WTC11 (cell line): ENCODE measurements at regions not wholly inside any gene's neighbourhood (a gene's known extent, or its start where the extent isn't known, plus 50 kb on each side); places are given as distances from the start of the nearest gene placed in this dataset.
A peak's percentile ranks its signal among the peaks of the same experiment; 100 is the strongest.

Experiments
- ATAC-seq: fragments of 200-7000 bp; cut with Tn5 transposase; 2 replicates; pipeline ENCODE4 v1.10.0; 2021; ENCODE audit warnings: mild to moderate bottlenecking, moderate library complexity
- CTCF ChIA-PET: fragments of 300-600 bp; sonication (Branson Sonifier 250); formaldehyde crosslinking; loops from one replicate; lab custom pipeline; 2021; ENCODE audit warnings: antibody characterized with exemption; lab: Charles Lee
- POLR2A ChIA-PET: fragments of 350-600 bp; sonication (Branson Sonifier 250); formaldehyde crosslinking; loops from one replicate; lab custom pipeline; 2021; ENCODE audit warnings: antibody characterized with exemption; lab: Charles Lee
- DNase-seq: peaks from one replicate; pipeline ENCODE4 v3.0.0; 2021; ENCODE audit warnings: low spot score
- H3K27ac Mint-ChIP-seq: 2 replicates; pipeline ENCODE4 v1.8.0; 2021; ENCODE audit warnings: mixed read lengths
- H3K27me3 Mint-ChIP-seq: 2 replicates; pipeline ENCODE4 v1.8.0; 2021; ENCODE audit warnings: low read depth, mild to moderate bottlenecking, moderate library complexity, mixed read lengths
- H3K36me3 Mint-ChIP-seq: 2 replicates; pipeline ENCODE4 v1.8.0; 2021; ENCODE audit warnings: mixed read lengths
- H3K4me1 Mint-ChIP-seq: 2 replicates; pipeline ENCODE4 v1.8.0; 2022; ENCODE audit warnings: mixed read lengths
- H3K4me3 Mint-ChIP-seq: 2 replicates; pipeline ENCODE4 v1.8.0; 2021; ENCODE audit warnings: mild to moderate bottlenecking, moderate library complexity, mixed read lengths
- H3K9me3 Mint-ChIP-seq: 2 replicates; pipeline ENCODE4 v1.8.0; 2021; ENCODE audit warnings: mixed read lengths
- ATF1 ChIP-seq: sonication (generic); formaldehyde crosslinking; IDR thresholded peaks from 2 replicates; pipeline ENCODE4 v1.8.1; 2023; ENCODE audit warnings: mild to moderate bottlenecking, moderate library complexity, missing genetic modification reagents
- CREB1 ChIP-seq: sonication (generic); formaldehyde crosslinking; IDR thresholded peaks from 2 replicates; pipeline ENCODE4 v1.8.0; 2023; ENCODE audit warnings: mild to moderate bottlenecking, missing genetic modification reagents
- CREM ChIP-seq: sonication (generic); formaldehyde crosslinking; IDR thresholded peaks from 2 replicates; pipeline ENCODE4 v1.8.1; 2022; ENCODE audit warnings: mild to moderate bottlenecking, missing genetic modification reagents, moderate library complexity
- ESRRA ChIP-seq: sonication (generic); formaldehyde crosslinking; IDR thresholded peaks from 2 replicates; pipeline ENCODE4 v1.8.1; 2022; ENCODE audit warnings: mild to moderate bottlenecking, missing genetic modification reagents, borderline replicate concordance
- FOXJ3 ChIP-seq: sonication (generic); formaldehyde crosslinking; IDR thresholded peaks from 2 replicates; pipeline ENCODE4 v1.9.0; 2021; ENCODE audit warnings: missing genetic modification reagents, mild to moderate bottlenecking, borderline replicate concordance
- GRHL2 ChIP-seq: fragments of 250-450 bp; sonication (Bioruptor Pico); IDR thresholded peaks from 2 replicates; pipeline ENCODE4 v1.8.0; 2022; ENCODE audit warnings: mild to moderate bottlenecking, moderate library complexity; ENCODE audit not compliant: insufficient replicate concordance, severe bottlenecking
- KAT7 ChIP-seq: sonication (generic); formaldehyde crosslinking; IDR thresholded peaks from 2 replicates; pipeline ENCODE4 v1.8.1; 2023; ENCODE audit warnings: missing genetic modification reagents, mild to moderate bottlenecking, borderline replicate concordance
- NR3C1 ChIP-seq: sonication (generic); formaldehyde crosslinking; conservative IDR thresholded peaks from 2 replicates; pipeline ENCODE4 v1.8.1; 2023; ENCODE audit warnings: low read depth, mild to moderate bottlenecking, missing genetic modification reagents
- PRRX2 ChIP-seq: fragments of 250-450 bp; sonication (Bioruptor Pico); IDR thresholded peaks from 2 replicates; pipeline ENCODE4 v1.8.0; 2021; ENCODE audit warnings: mild to moderate bottlenecking
- RELA ChIP-seq: sonication (generic); formaldehyde crosslinking; IDR thresholded peaks from 2 replicates; pipeline ENCODE4 v1.8.1; 2022; ENCODE audit warnings: missing genetic modification reagents, mild to moderate bottlenecking, borderline replicate concordance
- RORB ChIP-seq: fragments of 250-450 bp; sonication (Bioruptor Pico); IDR thresholded peaks from 2 replicates; pipeline ENCODE4 v1.9.0; 2021; ENCODE audit warnings: mild to moderate bottlenecking
- TEAD4 ChIP-seq: sonication (generic); formaldehyde crosslinking; IDR thresholded peaks from 2 replicates; pipeline ENCODE4 v1.8.0; 2022; ENCODE audit warnings: mild to moderate bottlenecking, missing genetic modification reagents
- ZNF317 ChIP-seq: sonication (generic); formaldehyde crosslinking; IDR thresholded peaks from 2 replicates; pipeline ENCODE4 v1.8.1; 2023; ENCODE audit warnings: low read depth, mild to moderate bottlenecking, moderate library complexity, missing genetic modification reagents, borderline replicate concordance
- ZNF671 ChIP-seq: fragments of 250-450 bp; sonication (Bioruptor Pico); IDR thresholded peaks from 2 replicates; pipeline ENCODE4 v1.8.0; 2021; ENCODE audit warnings: mild to moderate bottlenecking
- TF ChIP-seq, protein P1 (sequence below): sonication (generic); formaldehyde crosslinking; IDR thresholded peaks from 2 replicates; pipeline ENCODE4 v1.8.0; 2022; ENCODE audit warnings: mild to moderate bottlenecking, missing genetic modification reagents
- TF ChIP-seq, protein P2 (sequence below): sonication (generic); formaldehyde crosslinking; IDR thresholded peaks from 2 replicates; pipeline ENCODE4 v1.8.1; 2022; ENCODE audit warnings: mild to moderate bottlenecking, moderate library complexity, missing genetic modification reagents
- TF ChIP-seq, protein P3 (sequence below): fragments of 250-450 bp; sonication (Bioruptor Pico); IDR thresholded peaks from 2 replicates; pipeline ENCODE4 v1.8.0; 2021; ENCODE audit warnings: mild to moderate bottlenecking
- TF ChIP-seq, protein P4 (sequence below): fragments of 250-450 bp; sonication (Bioruptor Pico); IDR thresholded peaks from 2 replicates; pipeline ENCODE4 v2.1.2; 2022; ENCODE audit warnings: mild to moderate bottlenecking, moderate library complexity
- TF ChIP-seq, protein P5 (sequence below): fragments of 200-600 bp; IDR thresholded peaks from 2 replicates; pipeline ENCODE4 v1.8.0; 2022; ENCODE audit warnings: antibody characterized with exemption

DNA sequence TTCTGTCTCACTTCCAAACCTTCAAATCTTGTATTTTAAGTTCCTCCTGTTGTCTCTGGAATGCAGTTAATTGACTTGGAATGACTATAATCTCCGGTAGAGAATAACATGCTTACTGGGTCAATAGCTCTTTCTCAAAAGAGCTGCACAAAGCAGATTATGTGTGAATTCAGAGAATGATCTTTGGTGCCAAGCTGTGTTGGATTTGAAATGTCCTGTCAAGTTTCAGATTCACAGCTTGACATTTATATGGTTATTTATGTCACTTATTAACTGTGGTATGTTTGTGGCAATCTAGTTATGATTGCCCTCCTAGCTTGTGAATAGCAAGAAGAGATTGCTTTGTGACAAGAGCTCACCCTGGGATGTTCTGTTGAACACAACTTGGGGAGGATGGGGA is 128.3 kb upstream of the KCNE2 start (continued):
- TF ChIP-seq, protein P1, sequence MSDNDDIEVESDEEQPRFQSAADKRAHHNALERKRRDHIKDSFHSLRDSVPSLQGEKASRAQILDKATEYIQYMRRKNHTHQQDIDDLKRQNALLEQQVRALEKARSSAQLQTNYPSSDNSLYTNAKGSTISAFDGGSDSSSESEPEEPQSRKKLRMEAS (CRISPR knock-in tag): no peak

DNA sequence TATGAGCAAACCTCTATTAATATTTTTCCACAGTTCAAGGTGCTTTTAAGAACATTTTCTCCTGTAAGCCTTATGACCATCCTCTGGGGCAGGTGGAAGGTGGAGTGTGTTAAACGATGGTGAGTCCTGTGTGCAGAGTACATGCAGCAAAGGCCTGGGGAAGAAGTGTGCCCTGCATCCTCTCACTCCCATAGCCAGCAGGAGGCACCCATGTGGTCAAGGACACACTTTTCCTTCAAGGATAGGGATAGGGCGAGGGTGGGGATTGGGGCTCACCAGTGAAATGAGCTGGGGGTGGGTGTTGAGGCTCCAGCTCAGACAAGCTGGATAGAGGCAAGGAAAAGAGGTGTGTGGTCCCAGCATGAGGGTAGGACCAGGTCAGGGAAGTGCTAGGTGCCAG is 120.8 kb upstream of the KCNE2 start:
- ChIA-PET CTCF (interaction anchor here (1.0 to 3.0 kb wide), 4 partner anchors 10 to 319 kb away, joined by 3 to 12 read pairs (median 4); no protein-coding TSS in a partner anchor), POLR2A (no interaction called here)
- H3K27ac Mint-ChIP-seq: no peak overlapping the region
- DNase-seq (no peak), ATAC-seq (peak; percentile 24)
- no peak overlapping the region for H3K4me3 Mint-ChIP-seq
- no peaks in the 10 kb centered on the region; the same call in 1 of the 2 replicates for H3K27me3 Mint-ChIP-seq
- H3K4me1 Mint-ChIP-seq: peaks cover 2% of the 10 kb centered on the region; the same call in 1 of the 2 replicates
- H3K9me3 Mint-ChIP-seq: peaks cover 14% of the 10 kb centered on the region
- TF ChIP-seq RORB (CRISPR knock-in tag): no peak
- no peak for TF ChIP-seq ESRRA (CRISPR knock-in tag)
- no peak for TF ChIP-seq CREM (CRISPR knock-in tag)
- no peak for TF ChIP-seq TEAD4 (CRISPR knock-in tag)
- TF ChIP-seq ZNF671: no peak
- TF ChIP-seq RELA (CRISPR knock-in tag): no peak
- TF ChIP-seq, protein P1 (CRISPR knock-in tag): no peak
- no peak for TF ChIP-seq NR3C1 (CRISPR knock-in tag)
- no peak for TF ChIP-seq PRRX2 (CRISPR knock-in tag)
- no peak for TF ChIP-seq ZNF317 (CRISPR knock-in tag)
- no peak for TF ChIP-seq KAT7 (CRISPR knock-in tag)
- TF ChIP-seq, protein P2, sequence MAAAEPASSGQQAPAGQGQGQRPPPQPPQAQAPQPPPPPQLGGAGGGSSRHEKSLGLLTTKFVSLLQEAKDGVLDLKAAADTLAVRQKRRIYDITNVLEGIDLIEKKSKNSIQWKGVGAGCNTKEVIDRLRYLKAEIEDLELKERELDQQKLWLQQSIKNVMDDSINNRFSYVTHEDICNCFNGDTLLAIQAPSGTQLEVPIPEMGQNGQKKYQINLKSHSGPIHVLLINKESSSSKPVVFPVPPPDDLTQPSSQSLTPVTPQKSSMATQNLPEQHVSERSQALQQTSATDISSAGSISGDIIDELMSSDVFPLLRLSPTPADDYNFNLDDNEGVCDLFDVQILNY (CRISPR knock-in tag): no peak
- TF ChIP-seq GRHL2 (CRISPR knock-in tag): no peak
- TF ChIP-seq, protein P3, sequence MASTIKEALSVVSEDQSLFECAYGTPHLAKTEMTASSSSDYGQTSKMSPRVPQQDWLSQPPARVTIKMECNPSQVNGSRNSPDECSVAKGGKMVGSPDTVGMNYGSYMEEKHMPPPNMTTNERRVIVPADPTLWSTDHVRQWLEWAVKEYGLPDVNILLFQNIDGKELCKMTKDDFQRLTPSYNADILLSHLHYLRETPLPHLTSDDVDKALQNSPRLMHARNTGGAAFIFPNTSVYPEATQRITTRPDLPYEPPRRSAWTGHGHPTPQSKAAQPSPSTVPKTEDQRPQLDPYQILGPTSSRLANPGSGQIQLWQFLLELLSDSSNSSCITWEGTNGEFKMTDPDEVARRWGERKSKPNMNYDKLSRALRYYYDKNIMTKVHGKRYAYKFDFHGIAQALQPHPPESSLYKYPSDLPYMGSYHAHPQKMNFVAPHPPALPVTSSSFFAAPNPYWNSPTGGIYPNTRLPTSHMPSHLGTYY (CRISPR knock-in tag): no peak
- TF ChIP-seq, protein P4, sequence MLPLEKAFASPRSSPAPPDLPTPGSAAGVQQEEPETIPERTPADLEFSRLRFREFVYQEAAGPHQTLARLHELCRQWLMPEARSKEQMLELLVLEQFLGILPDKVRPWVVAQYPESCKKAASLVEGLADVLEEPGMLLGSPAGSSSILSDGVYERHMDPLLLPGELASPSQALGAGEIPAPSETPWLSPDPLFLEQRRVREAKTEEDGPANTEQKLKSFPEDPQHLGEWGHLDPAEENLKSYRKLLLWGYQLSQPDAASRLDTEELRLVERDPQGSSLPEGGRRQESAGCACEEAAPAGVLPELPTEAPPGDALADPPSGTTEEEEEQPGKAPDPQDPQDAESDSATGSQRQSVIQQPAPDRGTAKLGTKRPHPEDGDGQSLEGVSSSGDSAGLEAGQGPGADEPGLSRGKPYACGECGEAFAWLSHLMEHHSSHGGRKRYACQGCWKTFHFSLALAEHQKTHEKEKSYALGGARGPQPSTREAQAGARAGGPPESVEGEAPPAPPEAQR (CRISPR knock-in tag): no peak
- TF ChIP-seq CREB1: no peak
- no peak for TF ChIP-seq FOXJ3 (CRISPR knock-in tag)
- peaks cover 15% of the 10 kb centered on the region for H3K36me3 Mint-ChIP-seq

DNA sequence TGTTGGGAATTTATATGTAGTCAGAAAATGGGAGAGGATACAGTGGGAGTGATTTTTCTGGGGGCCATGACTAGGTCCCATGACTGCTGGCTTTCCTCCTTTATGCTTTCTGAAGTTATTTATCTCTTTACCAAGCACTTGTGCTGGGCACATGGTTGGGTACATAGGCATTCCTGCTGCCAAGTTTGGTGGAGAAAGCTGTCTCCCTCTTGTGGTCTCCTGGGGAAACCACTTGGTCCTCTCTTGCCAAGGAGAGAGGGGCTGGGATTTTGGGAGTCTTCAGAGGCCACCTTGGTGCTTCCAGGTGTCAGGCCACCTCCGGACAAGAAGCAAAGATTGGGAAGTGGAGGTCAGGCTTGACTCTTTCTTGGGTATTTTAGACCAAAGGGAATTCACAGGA is 120.2 kb upstream of the KCNE2 start:
- Mint-ChIP-seq H3K4me3 (no peak overlapping the region), H3K27ac (no peak overlapping the region), H3K9me3 (peaks cover 20% of the 10 kb centered on the region), H3K4me1 (peaks cover 2% of the 10 kb centered on the region; the same call in 1 of the 2 replicates), H3K36me3 (peaks cover 18% of the 10 kb centered on the region), H3K27me3 (no peaks in the 10 kb centered on the region; the same call in 1 of the 2 replicates)
- TF ChIP-seq, protein P5, sequence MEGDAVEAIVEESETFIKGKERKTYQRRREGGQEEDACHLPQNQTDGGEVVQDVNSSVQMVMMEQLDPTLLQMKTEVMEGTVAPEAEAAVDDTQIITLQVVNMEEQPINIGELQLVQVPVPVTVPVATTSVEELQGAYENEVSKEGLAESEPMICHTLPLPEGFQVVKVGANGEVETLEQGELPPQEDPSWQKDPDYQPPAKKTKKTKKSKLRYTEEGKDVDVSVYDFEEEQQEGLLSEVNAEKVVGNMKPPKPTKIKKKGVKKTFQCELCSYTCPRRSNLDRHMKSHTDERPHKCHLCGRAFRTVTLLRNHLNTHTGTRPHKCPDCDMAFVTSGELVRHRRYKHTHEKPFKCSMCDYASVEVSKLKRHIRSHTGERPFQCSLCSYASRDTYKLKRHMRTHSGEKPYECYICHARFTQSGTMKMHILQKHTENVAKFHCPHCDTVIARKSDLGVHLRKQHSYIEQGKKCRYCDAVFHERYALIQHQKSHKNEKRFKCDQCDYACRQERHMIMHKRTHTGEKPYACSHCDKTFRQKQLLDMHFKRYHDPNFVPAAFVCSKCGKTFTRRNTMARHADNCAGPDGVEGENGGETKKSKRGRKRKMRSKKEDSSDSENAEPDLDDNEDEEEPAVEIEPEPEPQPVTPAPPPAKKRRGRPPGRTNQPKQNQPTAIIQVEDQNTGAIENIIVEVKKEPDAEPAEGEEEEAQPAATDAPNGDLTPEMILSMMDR: 0 out of 2 replicates have a peak, but pooled peaks have one; percentile 38
- TF ChIP-seq ATF1 (CRISPR knock-in tag): no peak
- DNase-seq (peak; percentile 50), ATAC-seq (peak; percentile 82)
- ChIA-PET POLR2A (no interaction called here), CTCF (interaction anchor here (0.5 to 3.0 kb wide), 6 partner anchors 8 to 320 kb away, joined by 3 to 12 read pairs (median 4); no protein-coding TSS in a partner anchor)
